22Rv1 (cell line): ENCODE measurements at regions not wholly inside any gene's neighbourhood (a gene's known extent, or its start where the extent isn't known, plus 50 kb on each side); places are given as distances from the start of the nearest gene placed in this dataset.

Experiments
- ZFX ChIP-seq: fragments of 450-650 bp; IDR thresholded peaks from 2 replicates; pipeline ENCODE4 v1.6.1; 2017; ENCODE audit warnings: antibody characterized with exemption, borderline replicate concordance
- TF ChIP-seq, protein P1 (sequence below): fragments of 450-650 bp; IDR thresholded peaks from 2 replicates; pipeline ENCODE4 v1.5.1; 2017; ENCODE audit warnings: mild to moderate bottlenecking

DNA sequence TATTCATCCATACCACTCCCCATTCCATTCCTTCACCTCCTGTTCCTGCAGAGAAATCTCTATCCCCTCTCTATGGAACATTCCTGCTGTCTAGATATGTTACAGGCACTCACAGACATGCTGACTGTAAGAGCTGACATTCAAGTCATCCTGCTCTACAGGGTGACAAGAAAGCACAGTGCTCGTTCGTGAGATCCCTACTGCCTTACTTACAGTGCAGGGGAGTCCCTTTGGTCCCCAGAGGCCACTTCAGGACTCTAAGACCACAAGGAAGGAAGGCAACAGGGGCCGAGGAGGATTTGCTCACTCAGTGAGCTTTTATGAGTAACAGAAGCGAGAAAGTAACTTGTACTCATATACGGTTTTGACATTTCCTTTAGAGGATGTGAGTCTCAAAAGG lies 110.5 kb downstream of the GAS1 start:
- TF ChIP-seq, protein P1, sequence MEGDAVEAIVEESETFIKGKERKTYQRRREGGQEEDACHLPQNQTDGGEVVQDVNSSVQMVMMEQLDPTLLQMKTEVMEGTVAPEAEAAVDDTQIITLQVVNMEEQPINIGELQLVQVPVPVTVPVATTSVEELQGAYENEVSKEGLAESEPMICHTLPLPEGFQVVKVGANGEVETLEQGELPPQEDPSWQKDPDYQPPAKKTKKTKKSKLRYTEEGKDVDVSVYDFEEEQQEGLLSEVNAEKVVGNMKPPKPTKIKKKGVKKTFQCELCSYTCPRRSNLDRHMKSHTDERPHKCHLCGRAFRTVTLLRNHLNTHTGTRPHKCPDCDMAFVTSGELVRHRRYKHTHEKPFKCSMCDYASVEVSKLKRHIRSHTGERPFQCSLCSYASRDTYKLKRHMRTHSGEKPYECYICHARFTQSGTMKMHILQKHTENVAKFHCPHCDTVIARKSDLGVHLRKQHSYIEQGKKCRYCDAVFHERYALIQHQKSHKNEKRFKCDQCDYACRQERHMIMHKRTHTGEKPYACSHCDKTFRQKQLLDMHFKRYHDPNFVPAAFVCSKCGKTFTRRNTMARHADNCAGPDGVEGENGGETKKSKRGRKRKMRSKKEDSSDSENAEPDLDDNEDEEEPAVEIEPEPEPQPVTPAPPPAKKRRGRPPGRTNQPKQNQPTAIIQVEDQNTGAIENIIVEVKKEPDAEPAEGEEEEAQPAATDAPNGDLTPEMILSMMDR: no peak
- no peak for TF ChIP-seq ZFX
